ENCODE measurements at regions not wholly inside any gene's neighbourhood (a gene's known extent, or its start where the extent isn't known, plus 50 kb on each side); places are given as distances from the start of the nearest gene placed in this dataset.

- TF ChIP-seq CTCF (IDR thresholded peaks at IDR 0.05) (no peak), NFE2L1 (CRISPR knock-in tag; IDR thresholded peaks at IDR 0.05) (no peak), PREB (CRISPR knock-in tag; IDR thresholded peaks at IDR 0.05; ENCODE audit: borderline replicate concordance) (no peak), CREM (CRISPR knock-in tag; IDR thresholded peaks at IDR 0.05) (no peak), GTF2I (CRISPR knock-in tag; conservative IDR thresholded peaks at IDR 0.05) (no peak), ATF6 (CRISPR knock-in tag; IDR thresholded peaks at IDR 0.05) (no peak), SP1 (CRISPR knock-in tag; conservative IDR thresholded peaks at IDR 0.05) (no peak), STAT6 (CRISPR knock-in tag; conservative IDR thresholded peaks at IDR 0.05; ENCODE audit: low read depth) (no peak), JUN (CRISPR knock-in tag; IDR thresholded peaks at IDR 0.05) (no peak), TEAD4 (CRISPR knock-in tag; IDR thresholded peaks at IDR 0.05) (no peak), ZNF121 (CRISPR knock-in tag; IDR thresholded peaks at IDR 0.05) (no peak), PRDM15 (CRISPR knock-in tag; IDR thresholded peaks at IDR 0.05) (no peak)
- TF ChIP-seq, protein P1, sequence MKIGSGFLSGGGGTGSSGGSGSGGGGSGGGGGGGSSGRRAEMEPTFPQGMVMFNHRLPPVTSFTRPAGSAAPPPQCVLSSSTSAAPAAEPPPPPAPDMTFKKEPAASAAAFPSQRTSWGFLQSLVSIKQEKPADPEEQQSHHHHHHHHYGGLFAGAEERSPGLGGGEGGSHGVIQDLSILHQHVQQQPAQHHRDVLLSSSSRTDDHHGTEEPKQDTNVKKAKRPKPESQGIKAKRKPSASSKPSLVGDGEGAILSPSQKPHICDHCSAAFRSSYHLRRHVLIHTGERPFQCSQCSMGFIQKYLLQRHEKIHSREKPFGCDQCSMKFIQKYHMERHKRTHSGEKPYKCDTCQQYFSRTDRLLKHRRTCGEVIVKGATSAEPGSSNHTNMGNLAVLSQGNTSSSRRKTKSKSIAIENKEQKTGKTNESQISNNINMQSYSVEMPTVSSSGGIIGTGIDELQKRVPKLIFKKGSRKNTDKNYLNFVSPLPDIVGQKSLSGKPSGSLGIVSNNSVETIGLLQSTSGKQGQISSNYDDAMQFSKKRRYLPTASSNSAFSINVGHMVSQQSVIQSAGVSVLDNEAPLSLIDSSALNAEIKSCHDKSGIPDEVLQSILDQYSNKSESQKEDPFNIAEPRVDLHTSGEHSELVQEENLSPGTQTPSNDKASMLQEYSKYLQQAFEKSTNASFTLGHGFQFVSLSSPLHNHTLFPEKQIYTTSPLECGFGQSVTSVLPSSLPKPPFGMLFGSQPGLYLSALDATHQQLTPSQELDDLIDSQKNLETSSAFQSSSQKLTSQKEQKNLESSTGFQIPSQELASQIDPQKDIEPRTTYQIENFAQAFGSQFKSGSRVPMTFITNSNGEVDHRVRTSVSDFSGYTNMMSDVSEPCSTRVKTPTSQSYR (CRISPR knock-in tag; IDR thresholded peaks at IDR 0.05): no peak
These were observed 264.5 kb upstream of the SEMA3C start for GRCh38 chr7:81183326-81183725.
